ENCODE measurements at regions not wholly inside any gene's neighbourhood (a gene's known extent, or its start where the extent isn't known, plus 50 kb on each side); places are given as distances from the start of the nearest gene placed in this dataset.

GRCh38 chr2:153786016-153786415, 85.7 kb upstream of the GALNT13 start:
- TF ChIP-seq CTCF (IDR thresholded peaks at IDR 0.05; ENCODE audit: poor library complexity), result no peak
- peak; percentile 22 for DNase-seq (ENCODE audit: low spot score)
- Histone ChIP-seq H3K27ac (peak overlapping the region; percentile 36), H3K36me3 (replicated peaks; ENCODE audit: insufficient read depth, low read depth) (no peaks in the 10 kb centered on the region), H3K4me3 (no peak overlapping the region), H3K9me2 (replicated peaks; ENCODE audit: insufficient read depth) (no peaks in the 10 kb centered on the region), H3K4me1 (ENCODE audit: insufficient read depth) (no peaks in the 10 kb centered on the region), H3K79me2 (no peaks in the 10 kb centered on the region), H4K20me1 (ENCODE audit: insufficient read depth, poor library complexity, severe bottlenecking) (no peaks in the 10 kb centered on the region), H3K4me2 (no peak overlapping the region), H2AFZ (no peak overlapping the region), H3K9me3 (ENCODE audit: low read depth) (no peaks in the 10 kb centered on the region), H3K27me3 (no peaks in the 10 kb centered on the region)
- WGBS (ENCODE audit: low lambda C conversion rate, missing lambda C conversion rate), result 76% methylated on average over 5 of the region's 5 CpGs

- H3K27me3 ChIP-seq, result no peaks in the 10 kb centered on the region
- H3K4me3 ChIP-seq, result no peak overlapping the region
- H4K20me1 ChIP-seq (ENCODE audit: insufficient read depth, poor library complexity, severe bottlenecking), result no peaks in the 10 kb centered on the region
- H2AFZ ChIP-seq, result no peak overlapping the region
- no peak overlapping the region for H3K27ac ChIP-seq
- H3K79me2 ChIP-seq, result no peaks in the 10 kb centered on the region
- H3K36me3 ChIP-seq (replicated peaks; ENCODE audit: insufficient read depth, low read depth), result no peaks in the 10 kb centered on the region
- WGBS (ENCODE audit: low lambda C conversion rate, missing lambda C conversion rate), result 85% methylated on average over 1 of the region's 1 CpG
- H3K4me2 ChIP-seq, result no peak overlapping the region
- H3K9me2 ChIP-seq (replicated peaks; ENCODE audit: insufficient read depth), result no peaks in the 10 kb centered on the region
- TF ChIP-seq EZH2phosphoT487 (IDR thresholded peaks at IDR 0.05; ENCODE audit: low read depth, severe bottlenecking, unreplicated experiment), result no peak
- no peak for TF ChIP-seq EZH2 (IDR thresholded peaks at IDR 0.05; ENCODE audit: borderline replicate concordance)
- no peak for TF ChIP-seq CTCF (IDR thresholded peaks at IDR 0.05; ENCODE audit: poor library complexity)
- no peaks in the 10 kb centered on the region for H3K9me3 ChIP-seq (ENCODE audit: low read depth)
- no peaks in the 10 kb centered on the region for H3K4me1 ChIP-seq (ENCODE audit: insufficient read depth)
- no peak for DNase-seq (ENCODE audit: low spot score)
Measured at GRCh38 chr2:153787612-153788011, 84.1 kb upstream of the GALNT13 start.

DNA sequence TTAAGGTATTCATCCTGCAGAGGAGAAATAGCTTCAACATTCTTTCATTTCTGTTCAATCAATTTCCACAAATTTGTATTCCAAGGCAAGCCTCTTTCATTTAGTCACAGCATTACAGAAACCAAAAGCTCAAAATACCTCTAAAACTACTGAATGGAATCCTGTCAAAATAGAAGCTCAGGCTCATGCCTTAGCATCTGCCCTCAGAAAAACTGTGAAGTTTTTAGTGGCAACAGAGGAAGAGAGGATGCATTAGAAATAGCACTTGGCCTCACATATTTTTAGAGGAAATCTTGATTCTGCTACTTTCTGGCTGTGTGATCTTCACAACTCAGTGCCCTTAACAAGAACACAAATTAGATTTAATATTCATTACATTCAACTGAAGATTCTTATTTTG, 69.1 kb upstream of the GALNT13 start:
- H3K27ac ChIP-seq, result no peak overlapping the region
- no peaks in the 10 kb centered on the region for H3K9me2 ChIP-seq (replicated peaks; ENCODE audit: insufficient read depth)
- H3K9me3 ChIP-seq (ENCODE audit: low read depth), result no peaks in the 10 kb centered on the region
- no peak for DNase-seq (ENCODE audit: low spot score)
- H4K20me1 ChIP-seq (ENCODE audit: insufficient read depth, poor library complexity, severe bottlenecking), result no peaks in the 10 kb centered on the region
- no peaks in the 10 kb centered on the region for H3K4me1 ChIP-seq (ENCODE audit: insufficient read depth)
- no peak overlapping the region for H3K4me3 ChIP-seq
- H3K79me2 ChIP-seq, result no peaks in the 10 kb centered on the region
- no peaks in the 10 kb centered on the region for H3K36me3 ChIP-seq (replicated peaks; ENCODE audit: insufficient read depth, low read depth)
- H3K4me2 ChIP-seq, result no peak overlapping the region
- no peak for TF ChIP-seq EZH2 (IDR thresholded peaks at IDR 0.05; ENCODE audit: borderline replicate concordance)
- no peak for TF ChIP-seq EZH2phosphoT487 (IDR thresholded peaks at IDR 0.05; ENCODE audit: low read depth, severe bottlenecking, unreplicated experiment)
- no peak for TF ChIP-seq CTCF (IDR thresholded peaks at IDR 0.05; ENCODE audit: poor library complexity)
- H3K27me3 ChIP-seq, result no peaks in the 10 kb centered on the region
- H2AFZ ChIP-seq, result no peak overlapping the region

GRCh38 chr2:153808679-153809078, 63.0 kb upstream of the GALNT13 start:
- Histone ChIP-seq H3K9me2 (replicated peaks; ENCODE audit: insufficient read depth) (no peaks in the 10 kb centered on the region), H3K27me3 (no peaks in the 10 kb centered on the region), H3K36me3 (replicated peaks; ENCODE audit: insufficient read depth, low read depth) (no peaks in the 10 kb centered on the region), H3K9me3 (ENCODE audit: low read depth) (no peaks in the 10 kb centered on the region), H4K20me1 (ENCODE audit: insufficient read depth, poor library complexity, severe bottlenecking) (no peaks in the 10 kb centered on the region), H3K4me1 (ENCODE audit: insufficient read depth) (no peaks in the 10 kb centered on the region), H3K4me2 (no peak overlapping the region), H3K79me2 (no peaks in the 10 kb centered on the region), H2AFZ (no peak overlapping the region), H3K27ac (no peak overlapping the region), H3K4me3 (no peak overlapping the region)
- TF ChIP-seq EZH2phosphoT487 (IDR thresholded peaks at IDR 0.05; ENCODE audit: low read depth, severe bottlenecking, unreplicated experiment) (no peak), CTCF (IDR thresholded peaks at IDR 0.05; ENCODE audit: poor library complexity) (no peak)
- no peak for DNase-seq (ENCODE audit: low spot score)
